Breast epithelium (tissue), 3 donors: ENCODE measurements at regions not wholly inside any gene's neighbourhood (a gene's known extent, or its start where the extent isn't known, plus 50 kb on each side); places are given as distances from the start of the nearest gene placed in this dataset.

ENCODE experiments used
- POLR2A ChIP-seq: fragments of 450-650 bp; IDR thresholded peaks from one replicate; pipeline ENCODE4 v1.6.1; 2016; ENCODE audit warnings: antibody characterized with exemption, mild to moderate bottlenecking, moderate library complexity
- POLR2AphosphoS5 ChIP-seq, 3 donors: sonication (generic); formaldehyde crosslinking; IDR thresholded peaks; one replicate each; pipeline ENCODE4 v1.6.1; 2017; ENCODE audit warnings: antibody characterized with exemption in 3 of 3

GRCh38 chr10:124184208-124184830 is 90.9 kb upstream of the CHST15 start:
- no peak for TF ChIP-seq POLR2A
- TF ChIP-seq POLR2AphosphoS5 (IDR thresholded peaks at IDR 0.05): no peak
